SK-N-SH (cell line): ENCODE measurements at regions not wholly inside any gene's neighbourhood (a gene's known extent, or its start where the extent isn't known, plus 50 kb on each side); places are given as distances from the start of the nearest gene placed in this dataset.

Source experiments
- EP300 ChIP-seq, 2 experiments: IDR thresholded peaks; 2 replicates each; pipeline versions ENCODE4 v1.4.0 to v1.6.1; 2012; ENCODE audit warnings: borderline replicate concordance in 1 of 2, low read depth in 1 of 2, low read length in 1 of 2
- FOXM1 ChIP-seq: IDR thresholded peaks from 2 replicates; pipeline ENCODE4 v1.4.0; 2012; ENCODE audit warnings: low read depth, mild to moderate bottlenecking
- GATA2 ChIP-seq: sonication (generic); formaldehyde crosslinking; IDR thresholded peaks from 2 replicates; pipeline ENCODE4 v1.5.0; 2020; ENCODE audit warnings: mild to moderate bottlenecking, missing genetic modification reagents
- NFIC ChIP-seq: IDR thresholded peaks from 2 replicates; pipeline ENCODE4 v1.4.0; 2012; ENCODE audit warnings: borderline replicate concordance
- TEAD4 ChIP-seq: IDR thresholded peaks from 2 replicates; pipeline ENCODE4 v1.4.0; 2012; ENCODE audit warnings: mild to moderate bottlenecking, borderline replicate concordance; ENCODE audit not compliant: insufficient read depth
- TF ChIP-seq, protein P1 (sequence below): fragments of 200-600 bp; sonication (generic); IDR thresholded peaks from 2 replicates; pipeline ENCODE4 v1.6.1; 2017; ENCODE audit warnings: antibody characterized with exemption, mild to moderate bottlenecking, moderate library complexity
- TF ChIP-seq, protein P2 (sequence below): fragments of 150-350 bp; IDR thresholded peaks from 2 replicates; pipeline ENCODE4 v1.6.1; 2017; ENCODE audit warnings: antibody characterized with exemption, low read length, low read depth, borderline replicate concordance
- TF ChIP-seq, protein P3 (sequence below): IDR thresholded peaks from 2 replicates; pipeline ENCODE4 v1.4.0; 2012; ENCODE audit warnings: low read depth

DNA sequence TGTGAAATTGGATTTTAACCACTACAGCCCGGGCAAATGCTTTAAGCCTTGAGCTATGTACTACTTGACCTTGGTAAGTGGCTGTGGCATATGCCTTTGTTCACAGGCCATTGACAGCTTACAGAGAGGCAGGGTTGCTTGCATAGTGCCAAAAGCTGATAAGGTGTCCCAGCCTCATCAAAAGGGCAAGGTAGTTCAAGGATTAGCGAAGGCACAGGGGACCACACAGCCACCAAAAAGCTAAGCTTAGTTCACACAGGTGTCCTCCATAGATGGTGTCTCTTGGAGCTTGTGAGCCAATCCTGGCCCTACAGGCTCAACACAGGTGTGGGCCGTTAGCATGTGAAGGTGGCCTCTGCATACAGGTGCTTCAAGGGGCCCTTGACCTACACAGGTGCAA lies 86.8 kb downstream of the ZNF622 start:
- TF ChIP-seq FOXM1, result no peak
- no peak for TF ChIP-seq GATA2 (CRISPR knock-in tag)
- TF ChIP-seq TEAD4, result no peak
- TF ChIP-seq, protein P1, sequence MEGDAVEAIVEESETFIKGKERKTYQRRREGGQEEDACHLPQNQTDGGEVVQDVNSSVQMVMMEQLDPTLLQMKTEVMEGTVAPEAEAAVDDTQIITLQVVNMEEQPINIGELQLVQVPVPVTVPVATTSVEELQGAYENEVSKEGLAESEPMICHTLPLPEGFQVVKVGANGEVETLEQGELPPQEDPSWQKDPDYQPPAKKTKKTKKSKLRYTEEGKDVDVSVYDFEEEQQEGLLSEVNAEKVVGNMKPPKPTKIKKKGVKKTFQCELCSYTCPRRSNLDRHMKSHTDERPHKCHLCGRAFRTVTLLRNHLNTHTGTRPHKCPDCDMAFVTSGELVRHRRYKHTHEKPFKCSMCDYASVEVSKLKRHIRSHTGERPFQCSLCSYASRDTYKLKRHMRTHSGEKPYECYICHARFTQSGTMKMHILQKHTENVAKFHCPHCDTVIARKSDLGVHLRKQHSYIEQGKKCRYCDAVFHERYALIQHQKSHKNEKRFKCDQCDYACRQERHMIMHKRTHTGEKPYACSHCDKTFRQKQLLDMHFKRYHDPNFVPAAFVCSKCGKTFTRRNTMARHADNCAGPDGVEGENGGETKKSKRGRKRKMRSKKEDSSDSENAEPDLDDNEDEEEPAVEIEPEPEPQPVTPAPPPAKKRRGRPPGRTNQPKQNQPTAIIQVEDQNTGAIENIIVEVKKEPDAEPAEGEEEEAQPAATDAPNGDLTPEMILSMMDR, result no peak
- TF ChIP-seq, protein P2, sequence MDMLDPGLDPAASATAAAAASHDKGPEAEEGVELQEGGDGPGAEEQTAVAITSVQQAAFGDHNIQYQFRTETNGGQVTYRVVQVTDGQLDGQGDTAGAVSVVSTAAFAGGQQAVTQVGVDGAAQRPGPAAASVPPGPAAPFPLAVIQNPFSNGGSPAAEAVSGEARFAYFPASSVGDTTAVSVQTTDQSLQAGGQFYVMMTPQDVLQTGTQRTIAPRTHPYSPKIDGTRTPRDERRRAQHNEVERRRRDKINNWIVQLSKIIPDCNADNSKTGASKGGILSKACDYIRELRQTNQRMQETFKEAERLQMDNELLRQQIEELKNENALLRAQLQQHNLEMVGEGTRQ, result no peak
- no peak for TF ChIP-seq EP300 (IDR thresholded peaks at IDR 0.05; ENCODE audit: borderline replicate concordance in 1 of 2, low read depth in 1 of 2, low read length in 1 of 2)
- TF ChIP-seq, protein P3, sequence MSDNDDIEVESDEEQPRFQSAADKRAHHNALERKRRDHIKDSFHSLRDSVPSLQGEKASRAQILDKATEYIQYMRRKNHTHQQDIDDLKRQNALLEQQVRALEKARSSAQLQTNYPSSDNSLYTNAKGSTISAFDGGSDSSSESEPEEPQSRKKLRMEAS, result no peak
- TF ChIP-seq NFIC, result no peak
